ENCODE measurements at regions not wholly inside any gene's neighbourhood (a gene's known extent, or its start where the extent isn't known, plus 50 kb on each side); places are given as distances from the start of the nearest gene placed in this dataset.
"Not testable (repeated sequence)": the region's sequence is repeated elsewhere in the genome, so short reads cannot be mapped to it uniquely, and the experiment has no call there.

DNA sequence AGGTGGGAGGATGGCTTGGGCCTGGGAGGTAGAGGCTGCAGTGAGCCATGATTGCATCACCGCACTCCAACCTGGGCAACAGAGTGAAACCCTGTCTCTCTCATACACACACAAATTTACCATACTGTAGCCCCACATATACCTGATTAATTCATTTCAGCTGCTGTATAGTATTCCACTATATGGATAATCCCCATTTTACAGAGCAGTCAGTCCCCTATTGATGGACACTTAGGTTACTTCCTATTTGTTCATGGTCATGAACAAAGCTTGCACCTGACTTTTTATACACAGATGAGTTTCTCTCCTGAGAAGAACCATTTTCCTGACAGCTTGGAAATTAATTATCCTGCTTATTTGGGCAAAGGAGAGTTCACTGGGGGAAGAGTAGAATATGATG is 59.2 kb downstream of the EMX2 start:
- DNase-seq (ENCODE audit: low read depth), result no peak

GRCh38 chr10:117603081-117603480 is 60.5 kb downstream of the EMX2 start:
- DNase-seq (ENCODE audit: low read depth), result no peak

DNA sequence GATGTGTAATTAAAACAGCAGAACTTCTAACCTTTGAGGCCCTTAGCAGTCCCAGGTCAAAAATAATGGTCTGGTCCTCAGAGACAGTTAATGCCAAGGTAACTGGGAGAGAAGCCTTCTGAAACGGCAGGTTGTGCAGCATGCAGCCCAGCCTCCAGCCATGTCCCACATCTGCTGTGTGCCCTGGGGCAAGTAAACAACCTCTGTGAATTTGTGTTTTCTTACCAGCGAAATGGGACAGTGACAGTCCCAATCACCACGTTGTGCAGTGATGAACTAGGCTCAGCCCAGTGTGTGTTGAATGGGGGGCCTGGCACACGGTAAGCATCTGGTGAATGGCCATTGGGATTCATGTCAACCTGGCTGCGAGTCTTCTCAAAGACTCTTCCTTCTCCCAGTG is 61.2 kb downstream of the EMX2 start:
- DNase-seq (ENCODE audit: low read depth), result no peak

DNA sequence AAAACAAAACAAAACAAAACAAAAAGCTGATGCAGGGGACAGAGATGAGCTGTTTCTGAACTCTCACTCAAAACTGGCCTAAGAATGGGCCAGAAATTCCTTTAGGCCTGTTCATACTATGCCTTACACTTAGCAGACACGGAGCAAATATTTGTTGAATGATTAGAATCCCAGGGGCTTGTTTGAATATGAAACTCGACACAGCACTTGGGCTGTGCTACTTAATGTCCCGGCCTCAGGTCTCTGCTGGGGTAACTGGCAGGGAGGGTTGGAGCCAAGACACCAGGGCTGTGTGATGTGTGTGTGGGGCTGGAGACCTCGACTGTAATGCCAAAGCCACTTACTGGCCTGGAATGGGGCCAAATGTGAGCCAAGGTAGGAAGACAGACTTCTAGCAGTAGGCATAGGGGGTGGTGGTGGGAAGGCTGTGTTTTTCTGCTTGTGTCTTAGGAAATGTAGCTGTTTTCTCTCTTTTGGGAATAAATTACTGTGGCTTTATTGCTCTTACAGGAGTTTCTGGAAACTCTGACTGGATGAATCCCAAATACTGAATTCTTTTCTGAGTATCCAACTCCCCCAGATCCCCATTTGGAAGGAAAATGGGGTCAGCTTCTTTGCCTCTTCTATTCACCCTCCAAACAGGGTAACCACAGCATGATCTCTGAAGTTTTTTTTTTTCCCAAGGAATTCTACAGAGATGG is 66.7 kb downstream of the EMX2 start:
- no peak for DNase-seq (ENCODE audit: low read depth)

DNA sequence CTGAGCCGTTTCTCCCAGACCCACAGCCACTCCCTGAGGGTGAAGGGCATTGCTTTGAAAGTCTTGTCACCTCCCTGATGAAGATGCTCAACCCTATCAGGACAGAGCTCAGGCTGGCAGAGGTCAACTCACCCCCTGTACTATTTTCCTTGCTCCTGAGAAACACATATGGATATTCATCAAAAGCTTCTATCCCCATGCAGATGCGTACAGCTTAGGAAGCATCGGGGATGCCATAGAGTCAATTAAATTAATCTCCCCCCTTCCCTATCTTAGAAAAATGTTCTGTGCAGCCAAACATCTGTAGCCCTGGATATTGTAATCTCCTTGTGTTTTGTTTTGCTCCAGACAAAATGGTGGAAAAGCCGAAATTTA is 67.2 kb downstream of the EMX2 start:
- DNase-seq (ENCODE audit: low read depth), result no peak

- no peak for DNase-seq (ENCODE audit: low read depth)
These were observed 67.8 kb downstream of the EMX2 start for GRCh38 chr10:117610321-117610720.

GRCh38 chr10:117612113-117612512 is 69.6 kb downstream of the EMX2 start:
- DNase-seq (ENCODE audit: low read depth), result no peak

GRCh38 chr10:117615649-117616048 is 73.1 kb downstream of the EMX2 start:
- no peak for DNase-seq (ENCODE audit: low read depth)

GRCh38 chr10:117616179-117616578 is 73.6 kb downstream of the EMX2 start:
- no peak for DNase-seq (ENCODE audit: low read depth)

- no peak for DNase-seq (ENCODE audit: low read depth)
These were observed 74.5 kb downstream of the EMX2 start for GRCh38 chr10:117617086-117617485.

DNA sequence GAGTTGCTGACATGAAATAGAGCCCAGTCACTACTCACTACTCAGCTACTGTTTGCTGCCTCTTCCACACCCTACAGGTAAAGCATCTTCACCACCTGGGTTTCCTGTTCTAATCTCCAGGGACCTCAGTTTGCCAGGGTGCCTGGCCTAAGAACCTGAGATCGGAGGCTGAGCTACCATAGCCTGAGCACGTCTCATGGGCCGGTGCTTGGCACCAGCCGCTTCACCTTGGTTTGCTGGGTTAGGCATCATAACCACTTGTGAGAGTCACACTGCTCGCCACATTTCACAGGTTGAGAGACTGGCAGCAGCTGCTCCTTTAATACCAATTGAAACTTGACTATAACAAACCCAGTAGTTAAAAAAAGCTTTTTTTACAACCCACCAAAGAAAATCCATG is 75.1 kb downstream of the EMX2 start:
- no peak for DNase-seq (ENCODE audit: low read depth)

GRCh38 chr10:117619223-117619622 is 76.7 kb downstream of the EMX2 start:
- DNase-seq (ENCODE audit: low read depth), result no peak

GRCh38 chr10:117619707-117620405 is 77.3 kb downstream of the EMX2 start:
- no peak for DNase-seq (ENCODE audit: low read depth)

DNA sequence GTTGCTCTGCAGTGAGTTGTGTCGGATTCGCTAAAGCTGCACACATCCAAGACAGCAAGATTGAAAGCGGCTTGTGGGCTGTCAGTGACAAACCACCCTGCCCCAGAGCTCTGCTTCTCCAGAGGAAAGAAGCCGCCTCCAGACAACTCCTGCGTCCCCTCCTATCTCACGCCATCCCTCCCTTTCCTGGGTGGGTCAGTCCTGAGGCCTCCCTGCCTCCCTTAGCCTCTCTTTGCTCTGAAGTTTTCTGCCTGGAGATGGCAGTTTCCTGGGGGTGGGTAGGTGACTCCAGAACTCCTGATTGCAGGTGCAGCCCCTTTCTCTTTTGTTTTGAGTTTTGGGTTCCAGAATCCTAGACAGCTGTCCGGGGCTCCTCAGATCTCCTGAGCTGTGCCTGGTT is 78.7 kb downstream of the EMX2 start:
- no peak for DNase-seq (ENCODE audit: low read depth)

DNA sequence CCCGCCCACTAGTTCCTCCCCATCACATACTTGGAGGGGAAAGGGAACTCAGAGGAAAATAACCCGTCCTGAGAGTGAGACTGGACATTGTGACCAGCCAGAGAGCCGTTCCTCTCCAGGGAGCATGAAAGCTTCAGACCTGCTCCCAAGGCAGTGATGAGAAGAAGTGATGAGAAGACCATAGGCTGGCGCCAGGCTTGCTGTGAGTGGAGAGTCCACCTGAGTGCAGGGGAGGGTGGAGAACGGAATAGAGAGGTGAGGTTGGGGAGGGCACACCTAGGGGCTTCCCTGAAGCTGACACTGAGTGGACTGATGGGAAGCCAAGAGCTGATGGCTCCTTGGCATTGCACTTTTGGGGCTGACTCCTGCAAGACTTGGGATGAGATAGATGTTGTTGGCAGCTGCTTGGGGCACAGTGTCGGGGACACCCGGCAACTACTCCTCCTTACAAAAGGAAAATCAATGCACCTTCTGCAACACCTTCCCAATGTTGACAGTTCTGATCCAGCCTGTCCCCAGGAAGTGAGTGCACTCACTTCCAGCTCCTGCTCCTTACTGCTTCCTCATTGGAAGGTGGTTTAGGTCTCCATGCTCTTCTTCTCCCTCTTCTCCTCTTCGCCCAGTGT is 79.4 kb downstream of the EMX2 start:
- DNase-seq (ENCODE audit: low read depth), result no peak

DNA sequence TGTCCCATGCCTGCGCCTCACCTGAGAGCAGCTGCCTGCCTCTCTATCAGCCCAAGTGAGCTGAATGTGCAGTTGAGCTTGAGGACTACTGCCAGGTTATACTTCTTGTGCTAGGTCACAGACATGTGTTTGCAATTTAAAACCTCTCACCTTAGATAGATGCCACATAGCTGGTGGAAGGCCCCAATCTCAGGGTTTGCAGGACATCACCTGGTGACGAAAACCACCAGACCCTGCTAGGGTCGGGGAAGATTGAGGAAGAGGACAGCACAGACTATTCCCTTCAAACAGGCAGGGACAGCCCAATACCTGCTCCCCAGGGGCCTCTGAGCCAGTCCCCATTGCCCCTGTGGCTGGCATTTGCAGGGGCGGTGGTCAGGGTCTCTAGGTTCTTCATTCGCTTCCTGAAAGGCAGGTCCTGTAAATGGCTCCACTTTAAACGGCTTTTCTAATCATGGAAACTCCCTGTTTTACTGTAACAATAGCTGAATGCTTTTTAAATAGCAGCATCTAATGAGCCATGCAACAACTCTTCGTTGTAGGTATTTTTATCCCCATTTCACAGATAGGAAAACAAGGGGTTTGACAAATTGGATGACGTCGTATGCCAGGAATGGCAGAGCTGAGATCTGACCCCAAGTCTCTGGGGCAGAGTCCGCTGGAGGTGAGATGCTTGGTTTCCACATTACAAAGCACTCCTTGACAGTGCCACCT is 80.1 kb downstream of the EMX2 start:
- DNase-seq (ENCODE audit: low read depth), result no peak

DNA sequence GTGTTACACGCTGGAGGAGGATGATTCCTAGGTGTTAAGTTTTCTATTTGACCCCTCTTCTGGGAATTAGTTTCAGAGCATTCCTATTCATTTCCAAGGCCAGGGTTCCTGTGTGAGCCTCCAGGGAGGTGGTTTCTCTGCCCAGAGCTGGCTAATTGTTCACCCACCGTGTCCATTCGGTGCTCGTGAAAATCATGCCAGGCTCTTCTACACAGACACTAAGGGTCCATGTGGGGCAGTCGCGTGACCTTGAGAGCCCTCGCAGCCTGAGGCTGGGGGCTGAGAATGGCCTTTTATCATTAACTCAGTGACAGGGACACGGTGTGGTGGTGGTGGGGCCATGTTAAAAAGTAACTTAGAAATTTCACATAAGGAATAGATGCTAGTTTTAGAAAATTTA is 83.7 kb downstream of the EMX2 start:
- no peak for DNase-seq (ENCODE audit: low read depth)

GRCh38 chr10:117627561-117627960 is 85.0 kb downstream of the EMX2 start:
- no peak for DNase-seq (ENCODE audit: low read depth)

DNA sequence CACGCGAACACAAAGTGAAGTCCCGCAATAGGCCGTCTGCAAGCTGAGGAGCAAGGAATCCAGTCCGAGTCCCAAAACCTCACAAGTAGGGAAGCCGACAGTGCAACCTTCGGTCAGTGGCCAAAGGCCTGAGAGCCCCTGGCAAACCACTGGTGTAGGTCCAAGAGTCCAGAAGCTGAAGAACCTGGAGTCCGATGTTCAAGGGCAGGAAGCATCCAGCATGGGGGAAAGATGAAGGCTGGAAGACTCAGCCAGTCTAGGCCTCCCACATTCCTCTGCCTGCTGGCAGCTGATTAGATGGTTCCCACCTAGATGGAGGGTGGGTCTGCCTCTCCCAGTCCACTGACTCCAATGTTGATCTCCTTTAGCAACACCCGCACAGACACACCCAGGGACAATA is 87.2 kb downstream of the EMX2 start:
- DNase-seq (ENCODE audit: low read depth), result not testable (repeated sequence)

GRCh38 chr10:117631276-117632145 is 89.0 kb downstream of the EMX2 start:
- DNase-seq (ENCODE audit: low read depth), result no peak

GRCh38 chr10:117632406-117632805 is 89.9 kb downstream of the EMX2 start:
- no peak for DNase-seq (ENCODE audit: low read depth)

GRCh38 chr10:117635826-117636225 is 93.3 kb downstream of the EMX2 start:
- DNase-seq (ENCODE audit: low read depth), result no peak

Data from activated T-cell treated with anti-CD3 and anti-CD28 coated beads for 48 hours (primary cell).